ENCODE measurements at regions not wholly inside any gene's neighbourhood (a gene's known extent, or its start where the extent isn't known, plus 50 kb on each side); places are given as distances from the start of the nearest gene placed in this dataset.

GRCh38 chr3:197352382-197352781 is 54.0 kb upstream of the DLG1 start:
- H3K27ac ChIP-seq (ENCODE audit: low read depth in 1 of 2, low read length in 1 of 2) = no peak overlapping the region
- no peaks in the 10 kb centered on the region for H3K36me3 ChIP-seq (ENCODE audit: control insufficient read depth in 2 of 2, insufficient read depth in 2 of 2, low read length in 1 of 2)
- DNase-seq (ENCODE audit: low read depth in 6 of 9, low spot score in 9 of 9) = no peak
- peaks cover 0 to 8% of the 10 kb centered on the region in 2 donors for H3K4me1 ChIP-seq (ENCODE audit: control insufficient read depth in 2 of 2, insufficient read depth in 2 of 2, low read length in 2 of 2)
- peaks cover 0 to 2% of the 10 kb centered on the region in 2 donors for H3K27me3 ChIP-seq (ENCODE audit: control insufficient read depth in 2 of 2, insufficient read depth in 1 of 2, low read length in 1 of 2)
- WGBS = 86% methylated on average over 5 of the region's 5 CpGs
- no peak overlapping the region for H3K4me3 ChIP-seq (ENCODE audit: low read length in 2 of 2)
- H3K9me3 ChIP-seq (ENCODE audit: control insufficient read depth in 2 of 2, insufficient read depth in 1 of 2, low read length in 1 of 2) = no peaks in the 10 kb centered on the region

DNA sequence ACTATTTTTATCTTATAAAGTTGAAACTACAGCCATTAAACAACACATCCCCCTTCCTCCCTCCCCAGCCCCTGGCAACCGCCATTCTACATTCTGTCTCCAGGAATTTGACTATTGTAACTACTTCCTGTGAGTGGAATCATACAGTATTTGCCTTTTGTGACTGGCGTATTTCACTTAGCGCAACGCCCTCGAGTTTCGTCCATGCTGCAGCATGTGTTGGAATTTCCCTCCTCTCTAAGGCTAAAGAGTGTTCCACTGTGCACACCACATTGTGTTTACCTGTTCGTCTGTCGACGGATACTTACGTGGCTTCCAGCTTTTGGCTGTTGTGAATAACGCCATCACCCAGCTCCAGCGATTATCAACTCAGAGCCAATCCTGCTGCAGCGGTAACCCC is 52.0 kb upstream of the DLG1 start:
- Histone ChIP-seq H3K4me3 (ENCODE audit: low read length in 2 of 2) (no peak overlapping the region), H3K36me3 (ENCODE audit: control insufficient read depth in 2 of 2, insufficient read depth in 2 of 2, low read length in 1 of 2) (no peaks in the 10 kb centered on the region), H3K9me3 (ENCODE audit: control insufficient read depth in 2 of 2, insufficient read depth in 1 of 2, low read length in 1 of 2) (no peaks in the 10 kb centered on the region), H3K27ac (ENCODE audit: low read depth in 1 of 2, low read length in 1 of 2) (no peak overlapping the region), H3K27me3 (ENCODE audit: control insufficient read depth in 2 of 2, insufficient read depth in 1 of 2, low read length in 1 of 2) (peaks cover 0 to 2% of the 10 kb centered on the region in 2 donors), H3K4me1 (ENCODE audit: control insufficient read depth in 2 of 2, insufficient read depth in 2 of 2, low read length in 2 of 2) (peaks cover 0 to 6% of the 10 kb centered on the region in 2 donors)
- 93% methylated on average over 13 of the region's 13 CpGs for WGBS
- DNase-seq (ENCODE audit: low read depth in 6 of 9, low spot score in 9 of 9) = no peak

DNA sequence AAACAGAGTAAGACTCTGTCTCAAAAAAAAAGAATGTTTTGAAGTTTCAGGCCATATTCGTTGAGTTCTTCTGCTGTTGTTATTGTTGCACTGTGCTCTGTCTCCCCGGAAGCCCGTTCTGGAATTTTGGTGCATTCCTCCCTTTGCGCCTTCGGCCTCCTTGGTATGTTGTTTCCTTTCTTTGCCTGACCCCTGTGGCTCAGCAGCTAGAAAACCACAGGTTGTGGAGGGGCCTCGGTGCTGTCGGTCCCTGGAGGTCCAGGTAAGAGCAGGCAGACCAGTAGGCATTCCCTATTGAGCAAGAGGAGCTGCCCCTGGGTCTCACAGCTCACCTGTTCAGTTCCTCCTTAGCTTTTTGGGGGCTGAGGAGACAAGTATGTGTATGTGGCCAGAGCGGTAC is 51.0 kb upstream of the DLG1 start:
- Histone ChIP-seq H3K9me3 (ENCODE audit: control insufficient read depth in 2 of 2, insufficient read depth in 1 of 2, low read length in 1 of 2) (no peaks in the 10 kb centered on the region), H3K27ac (ENCODE audit: low read depth in 1 of 2, low read length in 1 of 2) (no peak overlapping the region), H3K36me3 (ENCODE audit: control insufficient read depth in 2 of 2, insufficient read depth in 2 of 2, low read length in 1 of 2) (no peaks in the 10 kb centered on the region), H3K4me3 (ENCODE audit: low read length in 2 of 2) (no peak overlapping the region), H3K27me3 (ENCODE audit: control insufficient read depth in 2 of 2, insufficient read depth in 1 of 2, low read length in 1 of 2) (no peaks in the 10 kb centered on the region), H3K4me1 (ENCODE audit: control insufficient read depth in 2 of 2, insufficient read depth in 2 of 2, low read length in 2 of 2) (peaks cover 0 to under 1% of the 10 kb centered on the region in 2 donors)
- no peak for DNase-seq (ENCODE audit: low read depth in 6 of 9, low spot score in 9 of 9)
- WGBS = 90% methylated on average over 8 of the region's 8 CpGs
